Fibroblast of lung (primary cell): ENCODE measurements at regions not wholly inside any gene's neighbourhood (a gene's known extent, or its start where the extent isn't known, plus 50 kb on each side); places are given as distances from the start of the nearest gene placed in this dataset.
A peak's percentile ranks its signal among the peaks of the same experiment; 100 is the strongest.

Experiments used
- DNase-seq, 2 donors: peaks; one replicate each; pipeline versions ENCODE4 v3.0.0 to v3.0.0-alpha.2; 2010; ENCODE audit warnings: low read depth in 2 of 2
- H2AFZ ChIP-seq: 2 replicates; pipeline ENCODE4 v1.5.1; 2012; ENCODE audit warnings: low read length, control low read depth, inconsistent platforms
- H3K27ac ChIP-seq: 2 replicates; pipeline ENCODE4 v1.5.1; 2011; ENCODE audit warnings: low read length, control low read depth; ENCODE audit not compliant: insufficient read depth
- H3K27me3 ChIP-seq: 2 replicates; pipeline ENCODE4 v1.5.1; 2011; ENCODE audit warnings: mild to moderate bottlenecking, low read length; ENCODE audit not compliant: control insufficient read depth, insufficient read depth
- H3K36me3 ChIP-seq: 2 replicates; pipeline ENCODE4 v1.5.1; 2011; ENCODE audit warnings: low read length; ENCODE audit not compliant: control insufficient read depth, insufficient read depth
- H3K4me1 ChIP-seq: 2 replicates; pipeline ENCODE4 v1.5.1; 2011; ENCODE audit warnings: low read length; ENCODE audit not compliant: control insufficient read depth, insufficient read depth; ENCODE audit errors: extremely low read depth
- H3K4me2 ChIP-seq: 2 replicates; pipeline ENCODE4 v1.5.1; 2011; ENCODE audit warnings: low read length, control low read depth; ENCODE audit not compliant: insufficient read depth; ENCODE audit errors: extremely low read depth
- H3K4me3 ChIP-seq, 4 experiments: fragments of 200-600 bp in 1 of 4; sonication (generic) in 1 of 4; replicated peaks in 1 of 4; 2 replicates each; pipeline ENCODE4 v1.5.1; 2011 to 2016; ENCODE audit warnings: low read length in 4 of 4, low read depth in 3 of 4, mild to moderate bottlenecking in 3 of 4, control low read depth in 2 of 4, inconsistent platforms in 1 of 4, mixed read lengths in 1 of 4; ENCODE audit not compliant: insufficient read depth in 1 of 4; ENCODE audit errors: control extremely low read depth in 1 of 4
- H3K79me2 ChIP-seq: 2 replicates; pipeline ENCODE4 v1.5.1; 2012; ENCODE audit warnings: mild to moderate bottlenecking, low read length, inconsistent platforms; ENCODE audit not compliant: control insufficient read depth, insufficient read depth
- H3K9ac ChIP-seq: 2 replicates; pipeline ENCODE4 v1.5.1; 2011; ENCODE audit warnings: mild to moderate bottlenecking, low read length, control low read depth; ENCODE audit not compliant: insufficient read depth
- H3K9me3 ChIP-seq: 2 replicates; pipeline ENCODE4 v1.5.1; 2012; ENCODE audit warnings: low read depth, low read length; ENCODE audit not compliant: control insufficient read depth, insufficient read depth
- H4K20me1 ChIP-seq: 2 replicates; pipeline ENCODE4 v1.5.1; 2011; ENCODE audit warnings: low read length; ENCODE audit not compliant: control insufficient read depth, insufficient read depth; ENCODE audit errors: extremely low read depth
- CTCF ChIP-seq, 2 donors: IDR thresholded peaks in 1 of 2; conservative IDR thresholded peaks in 1 of 2; 1 replicate in 1 of 2; 2 replicates in 1 of 2; pipeline ENCODE4 v1.5.1; 2011 to 2012; ENCODE audit warnings: low read length in 2 of 2, control low read depth in 1 of 2, inconsistent platforms in 1 of 2, low read depth in 1 of 2, mild to moderate bottlenecking in 1 of 2
- EZH2 ChIP-seq: IDR thresholded peaks from 2 replicates; pipeline ENCODE4 v1.5.1; 2012; ENCODE audit warnings: low read length, control low read depth, mild to moderate bottlenecking; ENCODE audit errors: missing control alignments

DNA sequence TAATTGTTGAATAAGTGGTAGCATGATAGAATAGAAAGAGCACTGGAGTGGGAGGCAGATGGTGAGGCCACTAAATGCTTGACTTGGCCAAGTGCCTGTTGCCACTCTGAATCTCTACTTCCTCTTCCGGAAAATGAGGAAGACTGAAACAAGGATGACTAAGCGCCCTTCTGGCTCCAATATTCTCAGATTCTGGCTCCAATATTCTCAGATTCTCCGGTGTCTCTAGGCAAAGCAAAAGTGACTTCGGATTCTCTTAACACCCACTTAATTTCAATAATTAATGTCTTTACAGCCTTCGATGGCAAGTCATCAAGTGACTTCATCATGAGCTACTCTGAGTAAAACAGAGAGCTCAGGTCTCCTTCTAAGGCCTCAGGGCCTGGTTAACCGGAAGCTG lies 402.2 kb upstream of the FGF13 start:
- Histone ChIP-seq H3K79me2 (no peaks in the 10 kb centered on the region), H3K4me2 (no peak overlapping the region), H3K27me3 (no peaks in the 10 kb centered on the region), H3K27ac (no peak overlapping the region), H3K9me3 (no peaks in the 10 kb centered on the region), H2AFZ (no peak overlapping the region), H3K4me1 (no peaks in the 10 kb centered on the region), H3K36me3 (no peaks in the 10 kb centered on the region), H3K4me3 (no peak overlapping the region), H3K9ac (no peak overlapping the region), H4K20me1 (no peaks in the 10 kb centered on the region)
- DNase-seq = peak in 1 of 2 donors; percentile 42
- TF ChIP-seq CTCF (conservative IDR thresholded peaks at IDR 0.05 in 1 of 2, IDR thresholded peaks at IDR 0.05 in 1 of 2; ENCODE audit: low read depth in 1 of 2, low read length in 2 of 2) (no peak), EZH2 (no peak)

- TF ChIP-seq EZH2 (no peak), CTCF (conservative IDR thresholded peaks at IDR 0.05 in 1 of 2, IDR thresholded peaks at IDR 0.05 in 1 of 2; ENCODE audit: low read depth in 1 of 2, low read length in 2 of 2) (no peak)
- peak; percentile 43 to 76 for DNase-seq
- Histone ChIP-seq H4K20me1 (no peaks in the 10 kb centered on the region), H2AFZ (no peak overlapping the region), H3K9ac (no peak overlapping the region), H3K9me3 (no peaks in the 10 kb centered on the region), H3K4me3 (no peak overlapping the region), H3K4me2 (no peak overlapping the region), H3K4me1 (no peaks in the 10 kb centered on the region), H3K79me2 (no peaks in the 10 kb centered on the region), H3K27me3 (no peaks in the 10 kb centered on the region), H3K36me3 (no peaks in the 10 kb centered on the region), H3K27ac (no peak overlapping the region)
Observed at GRCh38 chrX:139112432-139112831, 400.9 kb upstream of the FGF13 start.

DNA sequence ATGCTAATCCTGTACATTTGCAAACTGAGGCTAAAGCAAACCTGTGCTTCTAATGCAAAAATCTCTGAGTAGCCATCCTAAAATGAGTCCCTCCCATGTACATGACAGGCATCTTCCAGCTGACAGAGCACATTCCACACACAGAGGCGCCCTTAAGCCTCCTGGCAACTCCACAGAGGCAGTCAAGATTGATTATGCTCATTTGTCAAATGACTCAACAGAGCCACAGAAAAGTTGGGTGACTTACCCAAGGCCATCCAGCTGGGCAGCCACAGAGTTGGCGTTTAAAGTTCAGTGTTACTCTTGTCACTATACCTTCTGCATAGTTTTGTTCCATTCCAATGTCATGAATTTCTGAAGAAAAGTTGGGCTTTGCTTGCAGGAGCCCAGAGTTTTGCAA lies 394.6 kb upstream of the FGF13 start:
- no peak overlapping the region for H3K27ac ChIP-seq
- H3K27me3 ChIP-seq = no peaks in the 10 kb centered on the region
- TF ChIP-seq EZH2 (no peak), CTCF (conservative IDR thresholded peaks at IDR 0.05 in 1 of 2, IDR thresholded peaks at IDR 0.05 in 1 of 2; ENCODE audit: low read depth in 1 of 2, low read length in 2 of 2) (no peak)
- H3K79me2 ChIP-seq = no peaks in the 10 kb centered on the region
- H2AFZ ChIP-seq = no peak overlapping the region
- H4K20me1 ChIP-seq = no peaks in the 10 kb centered on the region
- H3K4me2 ChIP-seq = no peak overlapping the region
- DNase-seq = peak; percentile 13 to 94
- H3K4me1 ChIP-seq = no peaks in the 10 kb centered on the region
- no peak overlapping the region for H3K9ac ChIP-seq
- H3K36me3 ChIP-seq = no peaks in the 10 kb centered on the region
- no peak overlapping the region for H3K4me3 ChIP-seq
- no peaks in the 10 kb centered on the region for H3K9me3 ChIP-seq
